IMR-90 (cell line): ENCODE measurements at regions not wholly inside any gene's neighbourhood (a gene's known extent, or its start where the extent isn't known, plus 50 kb on each side); places are given as distances from the start of the nearest gene placed in this dataset.

Experiments used
- ATAC-seq: fragments of 200-7000 bp; cut with Tn5 transposase; 2 replicates; pipeline ENCODE4 v1.9.1; 2020; ENCODE audit warnings: low read depth, mild to moderate bottlenecking, moderate library complexity
- BruUV-seq: library from RNA; stranded (reverse); fragments of 400-500 nt; replicated peaks from 2 replicates; lab custom pipeline; 2021; lab: Mats Ljungman, UMichigan
- CTCF ChIA-PET: fragments of 300-600 bp; formaldehyde crosslinking; extraction: SDS; loops from one replicate; lab custom pipeline; 2021; ENCODE audit warnings: antibody characterized with exemption; lab: Yijun Ruan, JAX
- POLR2A ChIA-PET: fragments of 300-600 bp; sonication (Branson Sonifier 250); formaldehyde crosslinking; loops from one replicate; lab custom pipeline; 2022; ENCODE audit warnings: antibody characterized with exemption; ENCODE audit not compliant: unreplicated experiment; lab: Charles Lee
- DNase-seq: peaks from one replicate; pipeline ENCODE4 v3.0.0; 2013
- H2AFZ ChIP-seq: replicated peaks from 2 replicates; pipeline ENCODE3; 2013; ENCODE audit warnings: low read length, mild to moderate bottlenecking; ENCODE audit not compliant: poor library complexity
- H2AK5ac ChIP-seq: 2 replicates; pipeline ENCODE4 v1.6.1; 2013; ENCODE audit warnings: low read depth, low read length, inconsistent platforms
- H2AK9ac ChIP-seq: replicated peaks from 2 replicates; pipeline ENCODE3; 2013; ENCODE audit warnings: mild to moderate bottlenecking, low read depth, low read length, moderate library complexity; ENCODE audit not compliant: poor library complexity
- H2BK120ac ChIP-seq: 2 replicates; pipeline ENCODE4 v1.6.1; 2013; ENCODE audit warnings: low read depth, low read length, inconsistent platforms
- H2BK15ac ChIP-seq: 3 replicates; pipeline ENCODE4 v1.6.1; 2013; ENCODE audit warnings: low read depth, low read length, inconsistent platforms
- H2BK20ac ChIP-seq: 2 replicates; pipeline ENCODE4 v1.6.1; 2013; ENCODE audit warnings: low read depth, mild to moderate bottlenecking, inconsistent platforms, low read length, moderate library complexity
- H2BK5ac ChIP-seq: 2 replicates; pipeline ENCODE4 v1.6.1; 2013; ENCODE audit warnings: mild to moderate bottlenecking, low read depth, low read length, inconsistent platforms; ENCODE audit not compliant: poor library complexity, severe bottlenecking
- H3K14ac ChIP-seq: replicated peaks from 2 replicates; pipeline ENCODE4 v1.6.1; 2013; ENCODE audit warnings: low read depth, low read length, inconsistent platforms
- H3K18ac ChIP-seq: 2 replicates; pipeline ENCODE4 v1.6.1; 2013; ENCODE audit warnings: low read depth, low read length, control low read depth
- H3K23ac ChIP-seq: 2 replicates; pipeline ENCODE4 v1.6.1; 2013; ENCODE audit warnings: low read depth, low read length, inconsistent platforms
- H3K27ac ChIP-seq: 2 replicates; pipeline ENCODE4 v1.5.1; 2013; ENCODE audit warnings: mild to moderate bottlenecking, control low read depth, low read length; ENCODE audit not compliant: insufficient read depth
- H3K27me3 ChIP-seq: 2 replicates; pipeline ENCODE4 v1.6.1; 2013; ENCODE audit warnings: low read length; ENCODE audit not compliant: control insufficient read depth, insufficient read depth
- H3K36me3 ChIP-seq: 2 replicates; pipeline ENCODE4 v1.6.1; 2013; ENCODE audit warnings: low read length, mixed read lengths; ENCODE audit not compliant: control insufficient read depth, insufficient read depth
- H3K4ac ChIP-seq: 2 replicates; pipeline ENCODE4 v1.6.1; 2013; ENCODE audit warnings: low read depth, low read length, inconsistent platforms
- H3K4me1 ChIP-seq: 2 replicates; pipeline ENCODE4 v1.6.1; 2013; ENCODE audit warnings: low read length, mixed read lengths; ENCODE audit not compliant: control insufficient read depth, insufficient read depth
- H3K4me2 ChIP-seq: 2 replicates; pipeline ENCODE4 v1.6.1; 2013; ENCODE audit warnings: low read depth, mild to moderate bottlenecking, control low read depth, low read length, moderate library complexity
- H3K4me3 ChIP-seq: 2 replicates; pipeline ENCODE4 v1.5.1; 2013; ENCODE audit warnings: low read depth, mild to moderate bottlenecking, control low read depth, low read length, moderate library complexity; ENCODE audit not compliant: insufficient read depth
- H3K56ac ChIP-seq: 2 replicates; pipeline ENCODE4 v1.6.1; 2013; ENCODE audit warnings: low read length, inconsistent platforms; ENCODE audit not compliant: insufficient read depth; ENCODE audit errors: extremely low read depth
- H3K79me1 ChIP-seq, 2 experiments: 2 replicates each; pipeline ENCODE4 v1.6.1; 2013; ENCODE audit warnings: low read length in 2 of 2, inconsistent platforms in 1 of 2, low read depth in 1 of 2
- H3K9ac ChIP-seq: 2 replicates; pipeline ENCODE4 v1.6.1; 2013; ENCODE audit warnings: low read depth, low read length, control low read depth
- H3K9me1 ChIP-seq: 2 replicates; pipeline ENCODE4 v1.6.1; 2013; ENCODE audit warnings: low read length, inconsistent platforms; ENCODE audit not compliant: insufficient read depth
- H3K9me3 ChIP-seq: 2 replicates; pipeline ENCODE4 v1.6.1; 2013; ENCODE audit warnings: low read length; ENCODE audit not compliant: control insufficient read depth, insufficient read depth
- H4K20me1 ChIP-seq: 2 replicates; pipeline ENCODE4 v1.6.1; 2013; ENCODE audit warnings: low read length, inconsistent platforms; ENCODE audit not compliant: insufficient read depth
- H4K5ac ChIP-seq: 2 replicates; pipeline ENCODE4 v1.6.1; 2013; ENCODE audit warnings: mild to moderate bottlenecking, low read depth, low read length, control low read depth
- H4K8ac ChIP-seq, 2 experiments: 2 replicates each; pipeline ENCODE4 v1.6.1; 2013; ENCODE audit warnings: low read depth in 2 of 2, low read length in 2 of 2, control low read depth in 1 of 2, inconsistent platforms in 1 of 2
- H4K91ac ChIP-seq: 2 replicates; pipeline ENCODE4 v1.6.1; 2013; ENCODE audit warnings: low read depth, low read length, inconsistent platforms; ENCODE audit not compliant: insufficient read depth
- BHLHE40 ChIP-seq: fragments of 150-350 bp; IDR thresholded peaks from 2 replicates; pipeline ENCODE4 v1.6.1; 2016; ENCODE audit warnings: mild to moderate bottlenecking, low read depth, low read length
- CEBPB ChIP-seq: IDR thresholded peaks from 2 replicates; pipeline ENCODE4 v1.6.1; 2012; ENCODE audit warnings: low read depth, low read length, improper control_type of control experiment
- CHD1 ChIP-seq: IDR thresholded peaks from 2 replicates; pipeline ENCODE4 v1.6.1; 2012; ENCODE audit warnings: low read depth, low read length, improper control_type of control experiment
- CTCF ChIP-seq: conservative IDR thresholded peaks from 2 replicates; pipeline ENCODE4 v1.5.1; 2012; ENCODE audit warnings: mild to moderate bottlenecking, low read depth, low read length, improper control_type of control experiment
- ELK1 ChIP-seq: fragments of 150-350 bp; IDR thresholded peaks from 2 replicates; pipeline ENCODE4 v1.6.1; 2016; ENCODE audit warnings: low read depth, mild to moderate bottlenecking, low read length, moderate library complexity, borderline replicate concordance
- FOS ChIP-seq: fragments of 150-350 bp; IDR thresholded peaks from 2 replicates; pipeline ENCODE4 v1.6.1; 2016; ENCODE audit warnings: low read depth, low read length
- MAFK ChIP-seq: IDR thresholded peaks from 2 replicates; pipeline ENCODE4 v1.6.1; 2012; ENCODE audit warnings: low read depth, low read length, improper control_type of control experiment
- NFE2L2 ChIP-seq: fragments of 150-350 bp; IDR thresholded peaks from 2 replicates; pipeline ENCODE4 v1.6.1; 2016; ENCODE audit warnings: low read depth, mild to moderate bottlenecking, low read length
- RAD21 ChIP-seq: IDR thresholded peaks from 2 replicates; pipeline ENCODE4 v1.6.1; 2012; ENCODE audit warnings: low read length, improper control_type of control experiment
- WGBS, 2 experiments: methylation state at CpG; one replicate each; pipeline versions ENCODE4 v1.1.5 to v1.1.7; 2013; ENCODE audit warnings: missing lambda C conversion rate in 2 of 2; ENCODE audit not compliant: insufficient read length in 1 of 2; ENCODE audit errors: extremely low coverage in 2 of 2; 5-methylcytosine and 5-hydroxymethylcytosine counted together
- dilution Hi-C: fragments of 300-500 bp; cut with HindIII; formaldehyde crosslinking; loops from one replicate; pipeline ENCODE4 v1.14.3; 2018; ENCODE audit warnings: low sequenced_read_pairs; ENCODE audit not compliant: unreplicated experiment
- in situ Hi-C: fragments of 300-500 bp; cut with MboI; formaldehyde crosslinking; loops from 3 replicates; pipeline ENCODE4 v1.14.3; 2019; ENCODE audit warnings: low sequenced_read_pairs, inconsistent platforms, mixed read lengths
- intact Hi-C: fragments of 100-400 bp; cut with micrococcal nuclease; formaldehyde crosslinking; loops from 2 replicates; pipeline ENCODE4 v1.10.0; 2022

- no peak overlapping the region for H4K8ac ChIP-seq
- dilution Hi-C loops: no loop called here
- no peaks in the 10 kb centered on the region for H3K27me3 ChIP-seq
- peak overlapping the region; percentile 82; the same call in 1 of the 2 replicates for H3K4me2 ChIP-seq
- H3K9me3 ChIP-seq: no peaks in the 10 kb centered on the region
- H3K9me1 ChIP-seq: no peaks in the 10 kb centered on the region
- H3K4me1 ChIP-seq: no peaks in the 10 kb centered on the region
- H2AK9ac ChIP-seq: no peak overlapping the region
- H2BK15ac ChIP-seq: no peak overlapping the region
- DNase-seq (no peak), ATAC-seq (peak; percentile 32; the same call in 1 of the 2 replicates)
- no peak overlapping the region for H2AK5ac ChIP-seq
- BruUV-seq: no TSS peak
- no peaks in the 10 kb centered on the region for H3K79me1 ChIP-seq
- no peak overlapping the region for H3K18ac ChIP-seq
- H4K20me1 ChIP-seq: no peaks in the 10 kb centered on the region
- TF ChIP-seq CEBPB: no peak
- TF ChIP-seq CHD1: no peak
- TF ChIP-seq FOS: no peak
- TF ChIP-seq MAFK: no peak
- TF ChIP-seq RAD21: no peak
- no peak for TF ChIP-seq BHLHE40
- no peak for TF ChIP-seq NFE2L2
- no peak for TF ChIP-seq CTCF
- no peak for TF ChIP-seq ELK1
- no peak overlapping the region for H2BK120ac ChIP-seq
- H3K14ac ChIP-seq: peak overlapping the region; percentile 15; the same call in 1 of the 2 replicates
- H3K36me3 ChIP-seq: no peaks in the 10 kb centered on the region
- H2BK5ac ChIP-seq: no peak overlapping the region
- WGBS, 2 experiments: no CpG with 5 or more reads among the region's 2 CpGs
- CTCF ChIA-PET: no interaction called here
- intact Hi-C loops: loop anchor here (5.0 kb wide), 1 partner anchor 33 kb away; no protein-coding TSS in a partner anchor
- in situ Hi-C loops: no loop called here
- no peak overlapping the region for H3K9ac ChIP-seq
- no peak overlapping the region for H4K91ac ChIP-seq
- no peak overlapping the region for H2AFZ ChIP-seq
- no peak overlapping the region for H3K23ac ChIP-seq
- H2BK20ac ChIP-seq: no peak overlapping the region
- H3K4ac ChIP-seq: no peak overlapping the region
- no peak overlapping the region for H3K27ac ChIP-seq
- H4K5ac ChIP-seq: no peak overlapping the region
- H3K56ac ChIP-seq: no peak overlapping the region
- H3K4me3 ChIP-seq: no peak overlapping the region
- POLR2A ChIA-PET: no interaction called here
Observed at GRCh38 chr4:30789219-30789671, 69.1 kb downstream of the PCDH7 start.
